HG03460 (cell line): ENCODE measurements at regions not wholly inside any gene's neighbourhood (a gene's known extent, or its start where the extent isn't known, plus 50 kb on each side); places are given as distances from the start of the nearest gene placed in this dataset.
A peak's percentile ranks its signal among the peaks of the same experiment; 100 is the strongest.

ENCODE experiments used
- ATAC-seq: cut with Tn5 transposase; IDR thresholded peaks from one replicate; pipeline ENCODE4 v1.9.1; 2021; ENCODE audit not compliant: unreplicated experiment

GRCh38 chr20:11728937-11729336 lies 188.8 kb upstream of the BTBD3 start:
- ATAC-seq, result no peak

DNA sequence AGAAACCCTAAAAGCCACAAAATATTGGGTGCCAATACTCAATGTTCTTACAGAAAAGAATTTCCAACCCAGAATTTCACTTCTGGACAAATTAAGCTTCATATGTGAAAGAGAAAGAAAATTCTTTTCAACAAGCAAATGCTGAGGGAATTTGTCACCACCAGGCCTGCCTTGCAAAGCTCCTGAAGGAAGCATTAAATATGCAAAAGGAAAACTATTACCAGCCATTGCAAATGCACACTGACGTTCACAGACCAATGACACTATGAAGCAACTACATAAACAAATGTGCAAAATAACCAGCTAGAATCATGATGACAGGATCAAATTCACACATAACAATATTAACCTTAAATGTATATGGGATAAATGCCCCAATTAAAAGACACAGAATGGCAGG lies 187.9 kb upstream of the BTBD3 start:
- ATAC-seq, result no peak

DNA sequence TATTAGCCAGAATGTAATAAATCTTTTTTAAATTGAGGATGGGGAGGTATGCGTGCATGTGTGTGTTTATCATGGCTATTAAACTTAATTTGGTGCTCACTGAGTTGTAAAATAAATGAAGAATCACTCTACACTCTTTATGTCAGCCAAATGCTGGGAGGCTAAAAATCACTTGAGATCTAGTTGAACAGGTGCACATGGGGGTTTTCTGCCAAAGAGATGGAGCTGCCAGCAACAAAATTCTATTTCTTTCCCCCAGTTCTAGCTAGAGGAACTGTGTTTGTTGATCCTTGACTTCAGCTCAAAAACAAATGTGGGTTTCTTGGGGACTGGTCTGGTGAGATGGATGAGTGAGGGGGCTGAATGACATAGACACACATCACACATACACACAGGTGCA lies 183.3 kb upstream of the BTBD3 start:
- no peak for ATAC-seq

- no peak for ATAC-seq
These were observed 178.8 kb upstream of the BTBD3 start for GRCh38 chr20:11738852-11739251.

DNA sequence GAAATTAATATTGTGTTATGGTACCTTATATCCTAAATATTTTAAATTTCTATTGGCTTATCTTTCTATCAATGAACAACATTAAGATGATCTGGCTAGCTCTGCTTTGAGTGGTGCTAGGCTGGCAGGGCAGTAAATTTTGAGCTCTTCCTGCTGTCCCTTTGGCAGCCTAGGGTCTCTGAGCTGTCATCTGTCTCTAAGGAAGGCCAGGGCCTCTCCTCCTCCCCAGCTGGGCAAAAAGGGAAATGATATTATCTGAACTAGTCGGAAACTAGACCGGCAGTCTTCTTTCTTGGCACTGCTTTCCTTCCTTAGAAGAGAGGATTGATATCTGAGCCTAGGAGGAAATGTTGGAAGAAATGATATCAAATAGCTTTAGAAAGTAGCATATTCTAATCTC lies 176.7 kb upstream of the BTBD3 start:
- no peak for ATAC-seq

- no peak for ATAC-seq
These were observed 172.5 kb upstream of the BTBD3 start for GRCh38 chr20:11745145-11745544.

DNA sequence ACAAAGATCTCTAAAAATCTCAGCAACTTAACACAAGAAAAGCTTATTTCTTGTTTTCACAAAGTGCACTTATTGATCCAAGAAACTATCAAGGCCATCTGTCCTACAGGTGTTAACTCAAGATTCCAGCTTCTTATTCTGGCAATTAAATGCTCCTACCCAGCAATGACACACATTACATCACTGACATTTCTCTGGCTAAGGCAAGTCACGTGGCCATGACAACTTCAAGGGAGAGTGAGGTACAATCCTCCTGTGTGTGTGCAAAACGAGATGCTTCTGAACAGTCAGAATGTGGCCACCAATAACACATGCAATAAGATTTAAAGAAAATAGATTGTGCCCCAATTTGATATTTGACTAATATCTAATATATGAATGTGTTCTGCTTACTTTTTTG lies 169.3 kb upstream of the BTBD3 start:
- ATAC-seq, result no peak

DNA sequence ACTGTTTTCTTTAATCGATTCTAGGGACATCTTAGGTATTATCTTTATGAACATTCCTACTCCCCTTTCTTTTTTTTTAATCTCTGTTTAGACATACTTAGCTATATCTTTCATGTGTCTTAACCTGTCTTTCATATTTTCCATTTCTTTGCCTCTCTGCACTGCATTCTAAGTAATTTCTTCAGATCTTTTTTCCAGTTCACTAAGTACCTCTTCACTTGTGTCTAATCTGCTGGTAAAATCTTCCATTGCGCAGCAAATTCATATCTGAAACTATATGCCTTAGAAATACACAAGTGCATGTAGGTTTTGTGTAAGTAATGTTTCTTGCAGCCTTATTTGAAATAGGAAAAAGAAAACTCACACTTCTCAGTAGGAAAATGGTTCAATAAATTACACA lies 165.4 kb upstream of the BTBD3 start:
- ATAC-seq, result no peak

GRCh38 chr20:11753155-11753554 lies 164.5 kb upstream of the BTBD3 start:
- ATAC-seq, result no peak

DNA sequence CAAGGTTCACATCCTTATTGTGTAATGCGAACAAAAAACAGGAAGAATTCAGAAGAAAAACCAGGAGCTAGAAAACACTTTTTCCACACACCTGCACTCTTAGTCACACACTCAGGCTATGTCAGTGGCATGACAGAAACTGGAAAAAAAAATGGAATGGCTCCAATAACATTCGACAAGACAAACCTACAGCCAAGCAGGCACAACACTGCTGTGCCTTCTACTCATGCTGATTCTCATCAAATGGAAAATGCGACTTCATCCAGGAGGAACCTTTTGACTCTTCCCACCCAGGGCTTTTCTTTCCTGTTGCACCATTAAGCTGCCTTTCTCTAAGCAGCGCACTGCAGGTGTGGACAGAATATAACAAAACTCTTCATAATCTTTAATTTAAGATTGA lies 163.2 kb upstream of the BTBD3 start:
- no peak for ATAC-seq

- no peak for ATAC-seq
These were observed 162.4 kb upstream of the BTBD3 start for GRCh38 chr20:11755071-11755841.

GRCh38 chr20:11761497-11761896 lies 156.2 kb upstream of the BTBD3 start:
- no peak for ATAC-seq

GRCh38 chr20:11766961-11767360 lies 150.7 kb upstream of the BTBD3 start:
- no peak for ATAC-seq

GRCh38 chr20:11769825-11770224 lies 147.9 kb upstream of the BTBD3 start:
- ATAC-seq, result no peak

DNA sequence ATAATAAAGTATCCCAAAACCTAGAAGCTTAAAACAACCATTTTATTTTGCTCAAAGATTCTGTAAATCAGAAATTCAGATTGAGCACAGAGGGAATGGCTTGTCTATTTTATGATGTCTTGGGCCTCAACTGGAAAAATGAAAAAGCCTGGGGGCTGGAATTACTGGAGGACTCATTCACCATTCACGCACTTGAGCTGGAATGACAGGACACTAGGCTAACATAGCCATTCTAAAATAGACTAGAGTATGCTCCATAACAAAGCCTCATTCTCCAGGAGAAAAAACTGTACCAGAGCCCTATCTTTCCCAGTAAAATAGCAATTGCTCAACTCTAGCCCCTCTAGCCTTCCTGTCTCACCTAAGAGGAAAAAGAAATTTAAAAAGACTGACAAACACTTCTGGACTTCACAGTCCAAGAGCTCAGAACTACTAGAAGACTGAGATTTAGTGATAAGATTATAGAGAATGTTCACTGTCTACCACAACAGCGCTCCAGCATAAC lies 145.4 kb upstream of the BTBD3 start:
- ATAC-seq, result no peak

GRCh38 chr20:11776687-11777086 lies 141.0 kb upstream of the BTBD3 start:
- ATAC-seq, result no peak

GRCh38 chr20:11777387-11778205 lies 140.1 kb upstream of the BTBD3 start:
- ATAC-seq, result no peak

DNA sequence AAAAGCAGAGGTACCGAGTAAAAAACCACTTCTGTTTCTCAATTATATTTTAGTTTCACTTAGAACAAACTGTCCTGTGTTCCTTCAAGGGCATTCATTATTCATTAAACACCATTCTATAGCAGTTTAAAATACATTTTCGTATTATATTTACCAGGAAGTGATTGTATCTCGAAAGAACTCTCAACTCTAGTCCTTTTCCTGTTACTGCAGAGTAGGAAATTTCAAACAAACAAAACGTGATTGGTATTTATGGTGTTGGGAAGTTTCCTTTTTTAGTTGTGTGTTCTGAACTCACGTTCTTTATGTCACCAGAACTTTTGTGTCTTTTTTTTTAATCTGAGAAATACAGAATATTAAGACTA lies 139.5 kb upstream of the BTBD3 start:
- ATAC-seq, result no peak

DNA sequence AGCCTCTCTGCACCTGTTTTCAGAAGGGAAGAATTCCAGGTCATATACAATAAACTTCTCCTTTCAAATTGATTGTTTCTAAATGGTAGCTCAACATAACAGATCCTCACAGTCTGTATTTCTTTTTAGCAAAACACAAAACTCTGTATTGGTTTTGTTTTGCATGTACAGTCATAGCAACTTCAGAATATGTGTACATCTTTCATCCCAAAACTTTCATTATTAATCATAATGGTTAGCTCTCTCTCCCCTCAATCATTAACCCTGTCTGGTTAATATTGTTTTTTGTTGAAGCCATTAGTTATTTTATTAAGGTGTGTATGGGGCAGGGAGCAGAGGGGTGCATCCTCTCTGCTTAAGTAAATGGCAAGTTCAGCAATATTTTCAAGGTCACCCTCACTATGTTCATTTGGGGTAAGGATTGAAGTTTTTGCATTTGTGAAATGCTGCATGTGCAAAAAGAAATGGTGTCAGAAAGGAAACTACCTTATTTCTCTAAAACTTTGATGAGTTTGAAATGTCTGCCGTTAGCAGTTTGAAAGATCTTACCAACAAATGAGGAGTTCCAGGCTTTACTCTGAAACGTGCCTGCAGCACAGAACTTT lies 136.8 kb upstream of the BTBD3 start:
- ATAC-seq, result peak; percentile 57

- ATAC-seq, result no peak
These were observed 134.4 kb upstream of the BTBD3 start for GRCh38 chr20:11783102-11783850.

DNA sequence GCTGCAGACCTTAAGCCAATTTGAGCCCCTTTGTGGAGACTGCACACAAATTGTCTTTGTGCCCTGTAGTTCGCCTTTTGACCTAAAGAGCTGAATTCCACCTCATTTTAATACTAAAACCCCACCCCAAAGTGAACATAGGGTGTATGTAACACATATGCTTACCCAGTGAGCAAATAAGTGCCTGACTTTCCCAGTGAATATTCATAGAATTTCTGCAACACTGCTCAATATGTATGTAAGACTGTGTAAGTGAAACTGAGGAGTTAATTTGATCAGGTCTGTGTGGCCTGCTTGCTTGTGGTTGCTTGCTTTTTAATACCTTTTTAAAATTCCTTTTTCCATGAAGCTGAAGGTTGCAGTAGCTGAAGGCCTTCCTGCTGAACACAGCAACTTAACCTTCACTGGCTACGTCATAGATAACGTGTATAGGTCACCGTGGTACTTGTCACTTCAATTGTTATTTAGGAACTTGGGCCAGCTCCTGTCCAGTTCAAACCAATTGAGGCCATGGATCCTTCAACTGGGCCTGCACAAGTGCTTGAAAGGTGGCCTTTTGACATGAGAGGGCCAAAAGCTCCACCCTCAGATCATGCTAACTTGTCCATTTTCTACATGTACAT lies 131.7 kb upstream of the BTBD3 start:
- no peak for ATAC-seq
